NCI-H1105 (cell line): ENCODE measurements at regions not wholly inside any gene's neighbourhood (a gene's known extent, or its start where the extent isn't known, plus 50 kb on each side); places are given as distances from the start of the nearest gene placed in this dataset.
A peak's percentile ranks its signal among the peaks of the same experiment; 100 is the strongest.

ENCODE experiments used
- DNase-seq: peaks from one replicate; lab custom pipeline; 2025; lab: John Stamatoyannopoulos, UW

DNA sequence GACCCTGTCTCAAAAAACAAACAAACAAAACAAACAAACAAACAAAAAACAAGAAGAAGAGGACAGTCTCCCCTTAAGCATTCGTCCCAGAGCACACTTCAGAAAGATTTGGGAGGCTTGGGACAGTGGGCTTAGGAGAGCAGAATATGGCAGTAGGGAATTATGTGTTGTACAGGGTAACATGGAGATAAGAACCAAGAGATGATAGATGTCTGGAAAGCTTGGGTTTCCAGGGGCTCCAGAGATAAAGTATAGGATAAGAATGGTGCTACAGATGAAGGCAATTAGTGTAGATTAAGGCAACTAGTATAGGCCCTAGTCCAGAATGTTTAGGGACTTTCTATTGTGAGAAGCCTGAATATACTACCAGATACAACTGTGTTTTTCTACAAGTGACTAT lies 934.9 kb upstream of the AUTS2 start:
- DNase-seq, result no peak

DNA sequence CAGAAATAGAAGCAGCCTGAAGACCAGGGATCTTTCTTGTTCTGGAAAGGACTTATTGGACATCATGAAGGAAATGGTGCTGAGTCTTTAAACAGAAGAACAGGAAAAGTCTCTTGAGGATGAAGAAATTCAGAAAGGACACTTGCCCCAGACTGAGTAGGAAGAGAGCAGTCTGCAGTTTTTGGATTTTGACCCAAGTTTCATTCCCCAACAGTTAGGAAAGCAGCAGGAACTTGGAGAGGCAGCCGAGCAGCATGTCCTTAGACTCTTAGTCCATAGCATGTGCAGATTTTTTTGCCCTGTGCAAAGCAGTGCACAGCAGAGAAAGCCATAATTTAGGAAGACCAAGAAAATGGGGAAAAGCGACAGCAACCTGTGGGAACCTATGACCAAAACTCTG lies 927.2 kb upstream of the AUTS2 start:
- DNase-seq, result no peak

GRCh38 chr7:68671671-68672070 lies 926.6 kb upstream of the AUTS2 start:
- no peak for DNase-seq

- no peak for DNase-seq
Measured at GRCh38 chr7:68674826-68675225, 923.4 kb upstream of the AUTS2 start.

DNA sequence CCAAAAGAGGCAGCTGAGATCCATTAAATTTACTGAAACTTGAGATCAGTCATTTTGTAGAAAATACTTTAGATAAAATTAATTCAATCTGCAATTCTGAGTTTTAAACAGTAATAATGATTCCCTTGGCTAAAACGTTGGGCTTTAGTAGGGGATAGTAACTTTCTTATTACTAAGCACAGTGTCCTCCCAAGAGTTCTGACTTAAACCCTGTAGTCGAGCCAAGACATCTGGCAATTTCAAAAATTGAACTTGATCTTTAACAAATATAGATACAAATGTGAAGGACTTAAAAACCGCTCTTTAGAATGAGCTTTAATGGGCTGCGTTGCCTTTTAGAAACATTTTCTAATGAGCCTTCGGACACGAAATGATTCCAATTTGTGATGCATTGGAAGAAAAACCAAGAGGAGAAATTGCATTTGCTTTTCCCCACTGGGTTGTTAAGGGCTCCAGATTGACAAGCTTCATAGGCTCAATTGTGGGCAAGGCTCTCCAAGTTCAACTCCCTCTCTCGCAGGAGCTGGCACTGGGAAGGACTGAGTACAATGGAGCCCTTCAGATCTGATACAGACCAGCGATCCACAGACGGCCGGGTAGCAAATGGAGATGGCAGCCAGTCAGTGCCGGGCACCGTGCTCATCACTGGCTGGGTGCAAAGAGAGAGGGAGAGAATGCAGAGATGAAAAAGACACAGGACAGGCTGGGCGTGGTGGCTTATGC lies 921.3 kb upstream of the AUTS2 start:
- no peak for DNase-seq

GRCh38 chr7:68678196-68678595 lies 920.1 kb upstream of the AUTS2 start:
- DNase-seq, result no peak

DNA sequence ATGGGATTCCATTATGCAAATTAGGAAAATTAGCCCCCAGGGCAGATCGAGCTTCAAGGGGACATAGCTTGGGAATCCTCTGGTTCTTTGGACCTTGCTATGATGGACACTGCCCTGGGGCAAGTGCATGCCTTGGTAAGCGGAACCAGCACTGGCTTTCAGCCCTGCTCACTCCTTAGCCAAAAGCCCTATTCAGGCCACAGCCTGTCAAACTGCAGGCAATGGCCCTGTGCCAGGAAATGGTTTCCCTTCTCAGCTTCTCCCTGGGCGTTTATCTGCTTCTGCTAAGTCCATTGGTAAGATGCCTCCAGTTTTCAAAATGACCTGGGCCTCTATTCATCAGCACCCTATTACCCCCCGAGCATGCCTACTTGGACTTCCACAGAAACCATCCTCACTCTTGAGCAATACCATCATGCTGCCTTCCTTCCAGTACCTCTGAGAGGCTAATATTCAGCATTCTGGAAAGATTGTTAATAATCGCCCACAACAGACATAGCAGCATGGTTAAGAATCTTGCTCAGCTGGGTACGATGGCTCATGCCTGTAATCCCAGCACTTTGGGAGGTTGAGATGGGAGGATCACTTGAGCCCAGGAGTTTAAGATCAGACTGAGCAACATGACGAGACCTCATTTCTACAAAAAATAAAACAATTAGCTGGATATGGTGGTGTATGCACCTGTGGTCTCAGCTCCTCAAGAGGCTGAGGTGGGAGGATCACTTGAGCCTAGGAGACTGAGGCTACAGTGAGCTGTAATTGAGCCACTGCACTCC lies 918.6 kb upstream of the AUTS2 start:
- DNase-seq, result no peak

DNA sequence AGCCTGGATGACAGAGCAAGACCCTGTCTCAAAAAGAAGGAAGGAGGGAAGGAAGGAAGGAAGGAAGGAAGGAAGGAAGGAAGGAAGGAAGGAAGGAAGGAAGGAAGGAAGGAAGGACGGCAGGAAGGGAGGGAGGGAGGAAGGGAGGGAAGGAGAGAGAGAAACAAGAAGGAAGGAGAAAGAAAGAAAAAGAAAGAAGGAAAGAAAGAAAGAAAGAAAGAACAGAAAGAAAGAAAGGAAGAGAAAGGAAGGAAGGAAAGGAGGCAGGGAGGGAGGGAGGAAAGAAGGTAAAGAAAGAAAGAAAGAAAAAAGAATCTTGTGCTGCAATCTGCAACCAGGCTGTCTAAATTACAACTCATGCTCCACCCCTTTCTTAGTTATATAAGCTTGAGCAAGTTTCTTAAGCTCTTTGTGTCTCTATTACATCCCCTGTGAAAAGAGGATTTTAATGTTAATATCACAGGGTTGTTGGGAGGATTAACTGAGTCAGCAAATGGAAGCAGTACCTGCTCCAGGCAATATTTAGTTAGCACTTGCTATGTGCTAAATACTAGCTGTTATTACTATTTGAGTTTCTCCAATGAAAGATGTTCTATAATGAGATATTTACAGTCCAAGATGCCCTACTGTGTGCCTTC lies 917.9 kb upstream of the AUTS2 start:
- no peak for DNase-seq

DNA sequence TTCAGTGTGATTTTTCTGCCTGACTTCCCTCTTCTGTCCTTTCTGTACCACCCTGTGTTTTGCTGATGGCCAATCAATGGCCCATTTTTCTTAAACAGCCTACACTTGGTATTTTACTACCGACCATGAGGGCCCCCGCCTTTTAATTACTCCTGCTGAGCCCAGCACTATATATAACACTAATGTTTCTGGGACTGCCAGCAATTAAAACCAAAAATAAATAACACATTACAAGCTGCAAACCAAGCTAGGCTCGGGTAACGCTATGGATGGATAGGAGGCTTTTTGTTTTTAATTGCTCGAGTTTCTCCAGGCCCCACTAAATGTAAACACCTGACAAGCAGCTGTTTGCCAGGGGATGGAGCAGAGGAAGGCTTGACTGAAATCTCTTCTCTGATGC lies 915.4 kb upstream of the AUTS2 start:
- DNase-seq, result peak; percentile 85

DNA sequence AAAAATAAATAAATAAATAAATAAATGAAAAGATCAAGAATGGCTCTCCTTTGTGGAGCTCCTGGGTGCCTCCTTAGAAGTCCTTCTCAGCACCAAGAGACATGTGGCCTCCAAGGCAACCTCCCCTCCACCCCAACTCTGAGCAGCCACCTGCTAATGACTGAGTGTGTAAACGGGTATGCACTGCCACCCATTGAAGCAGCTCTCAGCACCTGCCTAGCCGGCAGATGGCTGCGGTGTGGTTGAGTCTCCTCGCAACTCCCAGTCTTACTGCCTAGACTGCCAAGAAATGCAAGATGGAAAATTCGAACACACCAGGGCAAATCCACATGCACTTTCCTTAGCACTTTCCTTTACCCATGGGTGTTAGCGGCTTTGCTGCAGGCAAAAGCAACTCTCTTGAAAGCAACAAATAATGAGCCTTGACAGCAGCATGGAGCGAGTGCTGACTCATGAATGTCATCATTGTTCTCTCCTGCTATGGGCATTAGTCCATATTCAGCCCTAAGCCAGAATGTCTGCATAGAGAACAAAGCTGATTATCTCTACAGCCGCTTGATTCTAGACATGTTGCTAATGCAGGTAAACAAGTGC lies 913.9 kb upstream of the AUTS2 start:
- DNase-seq, result peak; percentile 52

DNA sequence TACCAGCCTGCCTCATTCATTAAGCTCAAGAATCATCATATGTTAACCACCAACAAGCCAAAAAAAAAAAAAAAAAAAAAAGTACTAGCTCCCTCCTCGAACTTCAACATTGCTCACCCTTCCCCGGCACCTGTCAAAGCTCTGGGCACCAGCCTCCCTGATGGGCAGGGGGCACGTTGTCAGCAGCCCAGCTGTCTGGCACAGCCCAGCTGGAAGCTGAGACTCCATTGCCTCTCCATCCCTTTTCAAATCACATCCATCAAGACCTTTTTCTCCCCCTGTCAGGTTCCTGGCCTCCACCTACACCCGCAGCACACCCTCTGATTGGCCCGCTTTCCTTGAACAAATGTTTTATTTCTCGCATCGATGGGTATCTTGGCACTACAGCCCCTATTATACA lies 913.3 kb upstream of the AUTS2 start:
- peak; percentile 48 for DNase-seq

DNA sequence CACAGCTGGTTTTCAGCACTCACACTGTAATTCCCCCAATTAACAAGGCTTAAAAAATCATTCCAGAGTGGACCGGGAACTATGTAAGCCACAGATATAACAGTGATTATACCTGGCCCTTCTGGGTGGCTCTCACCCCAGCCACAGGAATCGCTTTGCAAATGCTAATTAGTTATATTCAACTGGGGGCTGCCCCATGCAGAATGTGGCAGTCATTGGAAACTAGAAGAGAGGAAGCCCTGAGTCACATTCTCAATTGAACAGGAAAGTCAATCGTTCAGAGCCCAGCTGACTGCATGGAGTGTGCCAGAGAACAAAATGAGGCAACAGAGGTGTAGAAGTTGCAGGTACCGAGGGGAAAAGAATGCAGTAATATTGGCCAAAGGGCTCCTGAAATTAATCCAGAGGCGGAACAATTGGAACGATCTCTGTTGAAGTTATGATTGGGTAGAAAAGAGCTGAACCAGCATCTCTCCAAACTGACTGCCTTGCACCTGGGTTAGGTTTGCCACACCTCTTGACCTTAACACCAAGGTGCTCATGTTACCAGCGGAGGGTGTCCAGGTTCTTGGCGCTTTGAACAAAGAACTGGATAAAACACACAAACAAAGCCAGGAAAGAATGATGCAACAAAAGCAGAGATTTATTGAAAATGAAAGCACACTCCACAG lies 909.7 kb upstream of the AUTS2 start:
- peak; percentile 49 for DNase-seq

DNA sequence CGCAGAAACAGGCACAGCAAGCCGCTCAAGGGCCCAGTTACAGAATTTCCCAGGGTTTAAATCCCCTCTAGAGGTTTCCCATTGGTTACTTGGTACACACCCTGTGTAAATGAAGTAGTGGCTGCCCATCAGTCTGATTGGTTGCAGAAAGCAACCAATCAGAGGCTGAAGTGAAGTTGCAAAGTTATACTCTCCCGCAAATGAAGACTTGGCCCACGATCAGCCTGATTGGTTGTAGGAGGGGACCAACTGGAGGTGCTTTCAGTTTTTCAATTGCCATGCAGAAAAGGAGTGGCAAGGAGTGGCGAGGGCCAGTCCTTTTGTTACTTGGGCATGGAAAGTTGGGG lies 909.2 kb upstream of the AUTS2 start:
- no peak for DNase-seq

- DNase-seq, result no peak
Measured at GRCh38 chr7:68691261-68692216, 906.7 kb upstream of the AUTS2 start.

DNA sequence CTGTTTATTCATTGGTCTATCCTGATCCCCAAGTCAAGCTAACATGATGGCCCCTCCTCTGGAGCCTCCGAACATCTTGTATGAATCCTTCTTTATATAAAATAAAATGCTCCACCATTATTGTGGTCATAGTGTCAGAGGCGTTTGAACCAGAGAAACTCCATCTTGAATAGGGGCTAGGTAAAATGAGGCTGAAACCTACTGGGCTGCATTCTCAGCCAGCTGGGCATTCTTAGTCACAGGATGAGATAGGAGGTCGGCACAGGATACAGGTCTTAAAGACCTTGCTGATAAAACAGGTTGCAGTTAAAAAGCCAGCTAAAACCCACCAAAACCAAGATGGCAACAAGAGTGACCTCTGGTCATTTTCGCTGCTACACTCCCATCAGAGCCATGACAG lies 905.8 kb upstream of the AUTS2 start:
- DNase-seq, result no peak

DNA sequence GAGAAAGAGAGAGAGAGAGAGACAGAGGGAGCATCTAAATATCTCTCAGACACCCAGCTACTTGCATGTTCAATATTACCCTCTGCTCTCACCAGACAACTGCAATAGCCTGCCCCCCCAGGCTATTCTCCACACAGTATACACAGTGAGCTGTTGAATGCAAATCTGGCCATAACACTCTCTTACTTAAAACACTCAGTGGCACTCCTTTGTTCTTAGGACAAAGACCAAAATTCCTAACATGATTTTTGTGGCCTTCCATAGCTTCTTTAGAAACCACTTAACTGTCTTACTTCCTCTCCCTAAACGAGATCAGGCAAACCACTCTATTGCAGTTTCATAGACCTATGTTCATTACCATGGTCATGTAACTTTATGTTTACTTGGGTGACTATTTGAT lies 903.6 kb upstream of the AUTS2 start:
- no peak for DNase-seq

- no peak for DNase-seq
Measured at GRCh38 chr7:68697796-68698280, 900.4 kb upstream of the AUTS2 start.

- no peak for DNase-seq
Measured at GRCh38 chr7:68699090-68699711, 899.1 kb upstream of the AUTS2 start.

- no peak for DNase-seq
Measured at GRCh38 chr7:68700414-68700813, 897.9 kb upstream of the AUTS2 start.

DNA sequence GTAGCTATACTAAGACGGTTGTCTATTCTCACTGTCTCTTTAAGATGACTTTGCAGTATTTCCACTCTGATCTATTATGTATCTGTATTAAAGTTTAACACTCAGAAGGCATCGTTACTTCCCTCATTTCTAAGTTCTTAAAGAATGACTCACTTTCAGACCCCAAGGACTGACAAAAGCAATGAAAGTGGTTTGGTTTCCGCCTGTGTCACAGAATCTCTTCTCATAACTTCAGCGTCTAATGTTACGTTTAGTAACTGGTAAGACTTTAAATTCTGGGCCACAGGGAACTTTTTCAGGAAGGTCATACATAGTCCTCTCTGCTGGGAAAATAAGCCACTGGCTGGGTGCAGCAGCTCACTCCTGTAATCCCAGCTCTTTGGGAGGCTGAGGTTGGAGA lies 892.0 kb upstream of the AUTS2 start:
- no peak for DNase-seq

DNA sequence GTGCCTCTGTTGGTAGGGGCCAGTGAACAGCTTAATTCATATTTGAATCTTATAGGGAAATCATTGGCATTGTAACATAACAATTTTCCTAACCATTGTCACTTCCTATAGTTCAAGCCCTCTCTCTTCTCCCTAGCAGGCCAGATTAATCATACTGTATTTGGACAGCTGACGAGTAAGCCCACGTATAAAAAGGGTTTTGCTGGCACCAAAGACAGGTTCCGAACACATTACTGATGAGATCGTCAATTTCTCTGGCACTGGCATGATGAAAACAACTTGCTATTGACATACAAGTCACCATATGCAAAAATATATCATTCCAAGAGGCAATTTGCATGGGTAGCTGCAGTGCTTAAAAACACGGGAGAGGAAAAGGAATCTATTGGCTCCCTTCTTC lies 891.1 kb upstream of the AUTS2 start:
- no peak for DNase-seq
